ENCODE measurements at regions not wholly inside any gene's neighbourhood (a gene's known extent, or its start where the extent isn't known, plus 50 kb on each side); places are given as distances from the start of the nearest gene placed in this dataset.
"Not testable (repeated sequence)": the region's sequence is repeated elsewhere in the genome, so short reads cannot be mapped to it uniquely, and the experiment has no call there.

- not testable (repeated sequence) for TF ChIP-seq CTCF, POLR2A (IDR thresholded peaks at IDR 0.05)
Measured at GRCh38 chr10:27296285-27296684, 55.7 kb upstream of the ACBD5 start.
